A549 (cell line): ENCODE measurements at regions not wholly inside any gene's neighbourhood (a gene's known extent, or its start where the extent isn't known, plus 50 kb on each side); places are given as distances from the start of the nearest gene placed in this dataset.

ENCODE experiments used
- ATAC-seq, 2 experiments: fragments of 200-7000 bp in 1 of 2; fragments of >200 bp in 1 of 2; cut with Nextera tagmentation in 1 of 2; cut with Tn5 transposase in 1 of 2; 3 replicates each; pipeline versions ENCODE4 v1.8.0 to v1.9.1; 2018 to 2020; ENCODE audit warnings: mild to moderate bottlenecking in 1 of 2, moderate library complexity in 1 of 2
- CTCF ChIA-PET: fragments of 300-600 bp; sonication (Branson Sonifier 250); formaldehyde crosslinking; extraction: SDS; loops from one replicate; lab custom pipeline; 2021; ENCODE audit warnings: antibody characterized with exemption, inconsistent platforms; lab: Yijun Ruan, JAX
- POLR2A ChIA-PET: fragments of 350-600 bp; formaldehyde crosslinking; extraction: SDS; loops from one replicate; lab custom pipeline; 2021; ENCODE audit warnings: antibody characterized with exemption, inconsistent platforms; lab: Yijun Ruan, JAX
- DNase-seq, 2 experiments: peaks; one replicate each; pipeline versions ENCODE4 v3.0.0 to v3.0.0-alpha.2; 2011 to 2016; ENCODE audit warnings: low read depth in 1 of 2, low spot score in 1 of 2
- FAIRE-seq: peaks from 2 replicates; lab custom pipeline; 2011; peaks lifted over from hg19 to GRCh38; lab: Jason Lieb, UNC
- H3K27ac ChIP-seq, 2 experiments: fragments of >200 bp; sonication (Bioruptor Twin); formaldehyde crosslinking; 3 replicates each; pipeline ENCODE4 v1.5.1; 2016 to 2017
- H3K4me1 ChIP-seq: fragments of >200 bp; sonication (Bioruptor Twin); formaldehyde crosslinking; 3 replicates; pipeline ENCODE4 v1.6.1; 2016
- H3K4me2 ChIP-seq: fragments of >200 bp; sonication (Bioruptor Twin); formaldehyde crosslinking; 3 replicates; pipeline ENCODE4 v1.6.1; 2016
- H3K4me3 ChIP-seq: fragments of >200 bp; sonication (Bioruptor Twin); formaldehyde crosslinking; 3 replicates; pipeline ENCODE4 v1.5.1; 2016
- H3K9me3 ChIP-seq: fragments of >200 bp; sonication (Bioruptor Twin); formaldehyde crosslinking; 3 replicates; pipeline ENCODE4 v1.6.1; 2016
- BCL3 ChIP-seq: fragments of >200 bp; sonication (Bioruptor Twin); formaldehyde crosslinking; IDR thresholded peaks from 3 replicates; pipeline ENCODE4 v1.6.1; 2016
- CBX8 ChIP-seq: fragments of 200-600 bp; sonication (generic); IDR thresholded peaks from 2 replicates; pipeline ENCODE4 v1.6.1; 2016
- CHD2 ChIP-seq: fragments of 150-350 bp; IDR thresholded peaks from 2 replicates; pipeline ENCODE4 v1.6.1; 2014; ENCODE audit warnings: low read length; ENCODE audit not compliant: partially characterized antibody
- CHD4 ChIP-seq: fragments of 200-600 bp; sonication (generic); IDR thresholded peaks from 2 replicates; pipeline ENCODE4 v1.6.1; 2016; ENCODE audit warnings: antibody characterized with exemption, mild to moderate bottlenecking, borderline replicate concordance
- EP300 ChIP-seq, 2 experiments: fragments of >200 bp; sonication (Bioruptor Twin); formaldehyde crosslinking; IDR thresholded peaks; 2 replicates in 1 of 2; 3 replicates in 1 of 2; pipeline ENCODE4 v1.6.1; 2016 to 2017
- FOSL2 ChIP-seq, 2 experiments: fragments of 450-650 bp in 1 of 2; fragments of >200 bp in 1 of 2; sonication (Bioruptor Twin) in 1 of 2; formaldehyde crosslinking; IDR thresholded peaks; 2 replicates each; pipeline versions ENCODE4 v1.5.0 to v1.6.1; 2016 to 2020; ENCODE audit warnings: mild to moderate bottlenecking in 1 of 2, moderate library complexity in 1 of 2
- HDAC2 ChIP-seq: fragments of 200-600 bp; sonication (generic); IDR thresholded peaks from 2 replicates; pipeline ENCODE4 v1.6.1; 2016
- HEYL ChIP-seq: fragments of 250-450 bp; sonication (Bioruptor Pico); IDR thresholded peaks from 2 replicates; pipeline ENCODE4 v1.8.0; 2021; ENCODE audit warnings: mild to moderate bottlenecking, moderate library complexity
- JUNB ChIP-seq: fragments of >200 bp; sonication (Bioruptor Twin); formaldehyde crosslinking; IDR thresholded peaks from 2 replicates; pipeline ENCODE4 v1.6.1; 2016
- KDM5A ChIP-seq: fragments of 200-600 bp; sonication (generic); IDR thresholded peaks from 2 replicates; pipeline ENCODE4 v1.6.1; 2016; ENCODE audit warnings: antibody characterized with exemption, mild to moderate bottlenecking
- MAFK ChIP-seq: fragments of 450-650 bp; IDR thresholded peaks from 2 replicates; pipeline ENCODE4 v1.6.1; 2014; ENCODE audit not compliant: partially characterized antibody
- MAZ ChIP-seq: fragments of 150-350 bp; IDR thresholded peaks from 2 replicates; pipeline ENCODE4 v1.6.1; 2014; ENCODE audit warnings: antibody characterized with exemption, low read depth, low read length, borderline replicate concordance
- POLR2AphosphoS2 ChIP-seq: conservative IDR thresholded peaks from 2 replicates; pipeline ENCODE4 v1.6.1; 2012; ENCODE audit warnings: low read length, improper control_type of control experiment, inconsistent platforms
- RCOR1 ChIP-seq: fragments of 150-350 bp; IDR thresholded peaks from 2 replicates; pipeline ENCODE4 v1.6.1; 2014; ENCODE audit warnings: antibody characterized with exemption, low read length, low read depth
- REST ChIP-seq: fragments of 200-600 bp; sonication (generic); IDR thresholded peaks from 2 replicates; pipeline ENCODE4 v1.6.1; 2016; ENCODE audit warnings: antibody characterized with exemption, mild to moderate bottlenecking, moderate library complexity
- RFX5 ChIP-seq: fragments of 450-650 bp; IDR thresholded peaks from 2 replicates; pipeline ENCODE4 v1.7.1; 2014; ENCODE audit warnings: antibody characterized with exemption, mild to moderate bottlenecking, moderate library complexity
- SMC3 ChIP-seq: fragments of >200 bp; sonication (Bioruptor Twin); formaldehyde crosslinking; IDR thresholded peaks from 3 replicates; pipeline ENCODE4 v1.6.1; 2018; ENCODE audit warnings: inconsistent platforms
- TFCP2L1 ChIP-seq: fragments of 250-450 bp; sonication (Bioruptor Pico); IDR thresholded peaks from 2 replicates; pipeline ENCODE4 v1.5.0; 2021; ENCODE audit warnings: mild to moderate bottlenecking
- ZNF302 ChIP-seq: fragments of 250-450 bp; sonication (Bioruptor Pico); IDR thresholded peaks from 2 replicates; pipeline ENCODE4 v1.9.0; 2021; ENCODE audit warnings: inconsistent platforms, mild to moderate bottlenecking, moderate library complexity
- ZSCAN20 ChIP-seq: fragments of 250-450 bp; sonication (Bioruptor Pico); IDR thresholded peaks from 2 replicates; pipeline ENCODE4 v1.8.0; 2022; ENCODE audit warnings: mild to moderate bottlenecking, moderate library complexity
- WGBS: methylation state at CpG from one replicate; pipeline ENCODE4 v1.1.6; 2017; ENCODE audit errors: missing lambda C conversion rate; 5-methylcytosine and 5-hydroxymethylcytosine counted together
- TF ChIP-seq, protein P1 (sequence below): IDR thresholded peaks from 2 replicates; pipeline ENCODE4 v1.6.1; 2012; ENCODE audit warnings: low read depth, borderline replicate concordance

DNA sequence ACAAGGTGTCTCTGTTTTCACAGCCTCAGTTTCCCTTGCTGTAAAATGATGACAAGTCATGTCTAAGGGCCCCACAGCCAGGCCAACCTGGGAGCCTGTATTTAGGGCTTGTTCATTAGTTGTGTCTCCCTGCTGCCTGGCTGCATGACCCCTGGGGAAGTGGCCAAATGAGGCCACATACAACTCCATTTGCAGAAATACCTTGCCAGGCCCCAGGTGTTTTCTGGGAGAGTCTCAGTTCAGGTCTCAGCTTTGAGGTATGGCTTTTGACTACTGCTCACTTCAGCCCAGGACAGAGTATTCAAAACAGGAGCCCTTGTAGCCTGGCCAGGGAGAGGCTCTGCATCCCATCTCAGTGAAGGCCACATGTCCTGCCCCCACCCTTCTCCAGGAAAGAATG is 202.5 kb upstream of the MAMLD1 start:
- no peak for TF ChIP-seq HEYL
- no peak for TF ChIP-seq KDM5A
- no peak for TF ChIP-seq TFCP2L1
- no peak for TF ChIP-seq RFX5
- TF ChIP-seq SMC3: no peak
- TF ChIP-seq HDAC2: no peak
- no peak for TF ChIP-seq CBX8
- TF ChIP-seq EP300 (IDR thresholded peaks at IDR 0.05): no peak
- TF ChIP-seq RCOR1: no peak
- TF ChIP-seq CHD2: no peak
- TF ChIP-seq MAFK: no peak
- Histone ChIP-seq H3K4me3 (no peak overlapping the region), H3K9me3 (no peaks in the 10 kb centered on the region), H3K27ac (no peak overlapping the region), H3K4me1 (peaks cover 24% of the 10 kb centered on the region), H3K4me2 (no peak overlapping the region)
- ATAC-seq: no peak
- ChIA-PET CTCF (interaction anchor here (1.3 kb wide), 1 partner anchor 204 kb away, joined by 5 read pairs; no protein-coding TSS in a partner anchor), POLR2A (no interaction called here)
- no peak for DNase-seq
- no peak for FAIRE-seq

GRCh38 chrX:150161193-150161592 is 201.9 kb upstream of the MAMLD1 start:
- DNase-seq: no peak
- no peaks in the 10 kb centered on the region for H3K9me3 ChIP-seq
- CTCF ChIA-PET: interaction anchor here (1.3 kb wide), 1 partner anchor 204 kb away, joined by 5 read pairs; no protein-coding TSS in a partner anchor
- H3K4me3 ChIP-seq: no peak overlapping the region
- 92% methylated on average over 1 of the region's 1 CpG for WGBS
- H3K4me2 ChIP-seq: no peak overlapping the region
- POLR2A ChIA-PET: no interaction called here
- peaks cover 22% of the 10 kb centered on the region for H3K4me1 ChIP-seq
- no peak for TF ChIP-seq BCL3
- TF ChIP-seq POLR2AphosphoS2: no peak
- no peak for TF ChIP-seq MAZ
- TF ChIP-seq, protein P1, sequence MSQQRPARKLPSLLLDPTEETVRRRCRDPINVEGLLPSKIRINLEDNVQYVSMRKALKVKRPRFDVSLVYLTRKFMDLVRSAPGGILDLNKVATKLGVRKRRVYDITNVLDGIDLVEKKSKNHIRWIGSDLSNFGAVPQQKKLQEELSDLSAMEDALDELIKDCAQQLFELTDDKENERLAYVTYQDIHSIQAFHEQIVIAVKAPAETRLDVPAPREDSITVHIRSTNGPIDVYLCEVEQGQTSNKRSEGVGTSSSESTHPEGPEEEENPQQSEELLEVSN: no peak
- TF ChIP-seq ZNF302 (CRISPR knock-in tag): no peak
- no peak for TF ChIP-seq KDM5A
- TF ChIP-seq CHD4: no peak
- TF ChIP-seq CHD2: no peak
- TF ChIP-seq ZSCAN20 (CRISPR knock-in tag): no peak
- TF ChIP-seq, all 56 proteins: peak for 0
- FAIRE-seq (no peak), ATAC-seq (no peak)
- peak overlapping the region in 1 of 2 experiments; percentile 58; a peak in 2 of 6 replicates for H3K27ac ChIP-seq

GRCh38 chrX:150162141-150162540 is 201.0 kb upstream of the MAMLD1 start:
- Histone ChIP-seq H3K4me1 (peaks cover 28% of the 10 kb centered on the region), H3K4me2 (peak overlapping the region; percentile 13; the same call in 1 of the 3 replicates), H3K4me3 (no peak overlapping the region), H3K9me3 (no peaks in the 10 kb centered on the region), H3K27ac (peak overlapping the region in 1 of 2 experiments; percentile 58; a peak in 1 of 6 replicates)
- DNase-seq (peak; percentile 11 to 18), FAIRE-seq (no peak), ATAC-seq (peak in 1 of 2 experiments; percentile 56; a peak in 2 of 6 replicates)
- ChIA-PET CTCF (interaction anchor here (1.1 kb wide), 1 partner anchor 9 kb away, joined by 3 read pairs; no protein-coding TSS in a partner anchor), POLR2A (no interaction called here)
- TF ChIP-seq JUNB: peak; percentile 20; the same call in 1 of the 2 replicates
- 0 out of 2 replicates have a peak, but pooled peaks have one; percentile 22 for TF ChIP-seq FOSL2 (IDR thresholded peaks at IDR 0.05)
- peak; percentile 39; the same call in 1 of the 2 replicates for TF ChIP-seq FOSL2 (CRISPR knock-in tag; IDR thresholded peaks at IDR 0.05)
- no peak for TF ChIP-seq REST
- WGBS: 21% methylated on average over 4 of the region's 4 CpGs
